ENCODE measurements at regions not wholly inside any gene's neighbourhood (a gene's known extent, or its start where the extent isn't known, plus 50 kb on each side); places are given as distances from the start of the nearest gene placed in this dataset.

DNA sequence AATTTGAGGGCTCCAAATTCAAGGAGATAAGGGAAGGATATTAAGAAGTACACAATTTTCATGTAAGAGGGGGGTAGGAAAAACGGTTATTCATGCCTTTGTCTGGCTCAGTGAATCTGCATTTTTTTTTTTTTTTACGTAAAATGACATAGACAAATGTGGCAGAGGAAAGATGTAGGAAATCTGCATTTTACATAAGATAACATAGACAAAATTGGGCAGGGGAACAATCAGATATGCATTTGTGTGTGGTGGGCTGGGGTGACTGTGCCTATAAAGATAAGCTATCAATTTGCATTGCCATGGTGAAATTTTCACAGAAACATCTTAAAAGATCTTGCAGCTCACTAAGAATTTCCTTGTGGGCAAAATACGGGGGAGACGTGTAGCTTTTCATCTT lies 92.7 kb upstream of the GPR141 start:
- Histone ChIP-seq H3K27me3 (no peaks in the 10 kb centered on the region), H3F3A (ENCODE audit: low read depth) (no peaks in the 10 kb centered on the region), H3K27ac (no peak overlapping the region), H3K36me3 (no peaks in the 10 kb centered on the region), H3K4me2 (no peak overlapping the region), H3K9me3 (ENCODE audit: low read depth) (no peaks in the 10 kb centered on the region), H2AFZ (replicated peaks) (no peak overlapping the region), H3K4me1 (no peaks in the 10 kb centered on the region), H4K20me1 (ENCODE audit: low read depth) (no peaks in the 10 kb centered on the region), H3K4me3 (no peak overlapping the region), H3K9ac (no peak overlapping the region), H3K79me2 (ENCODE audit: low read depth) (no peaks in the 10 kb centered on the region)
- H3K4me1 Mint-ChIP-seq: no peaks in the 10 kb centered on the region
- no peak for DNase-seq (ENCODE audit: low spot score)
- no peak overlapping the region for H3K4me3 Mint-ChIP-seq
- no peak for TF ChIP-seq EZH2phosphoT487 (IDR thresholded peaks at IDR 0.05)
- TF ChIP-seq, protein P1, sequence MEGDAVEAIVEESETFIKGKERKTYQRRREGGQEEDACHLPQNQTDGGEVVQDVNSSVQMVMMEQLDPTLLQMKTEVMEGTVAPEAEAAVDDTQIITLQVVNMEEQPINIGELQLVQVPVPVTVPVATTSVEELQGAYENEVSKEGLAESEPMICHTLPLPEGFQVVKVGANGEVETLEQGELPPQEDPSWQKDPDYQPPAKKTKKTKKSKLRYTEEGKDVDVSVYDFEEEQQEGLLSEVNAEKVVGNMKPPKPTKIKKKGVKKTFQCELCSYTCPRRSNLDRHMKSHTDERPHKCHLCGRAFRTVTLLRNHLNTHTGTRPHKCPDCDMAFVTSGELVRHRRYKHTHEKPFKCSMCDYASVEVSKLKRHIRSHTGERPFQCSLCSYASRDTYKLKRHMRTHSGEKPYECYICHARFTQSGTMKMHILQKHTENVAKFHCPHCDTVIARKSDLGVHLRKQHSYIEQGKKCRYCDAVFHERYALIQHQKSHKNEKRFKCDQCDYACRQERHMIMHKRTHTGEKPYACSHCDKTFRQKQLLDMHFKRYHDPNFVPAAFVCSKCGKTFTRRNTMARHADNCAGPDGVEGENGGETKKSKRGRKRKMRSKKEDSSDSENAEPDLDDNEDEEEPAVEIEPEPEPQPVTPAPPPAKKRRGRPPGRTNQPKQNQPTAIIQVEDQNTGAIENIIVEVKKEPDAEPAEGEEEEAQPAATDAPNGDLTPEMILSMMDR (IDR thresholded peaks at IDR 0.05): no peak
- TF ChIP-seq EZH2 (IDR thresholded peaks at IDR 0.05): no peak
- no peak overlapping the region for H3K27ac Mint-ChIP-seq
- H3K36me3 Mint-ChIP-seq: no peaks in the 10 kb centered on the region
- no peaks in the 10 kb centered on the region for H3K9me3 Mint-ChIP-seq
- H3K27me3 Mint-ChIP-seq (ENCODE audit: insufficient read depth, low read depth): no peaks in the 10 kb centered on the region

DNA sequence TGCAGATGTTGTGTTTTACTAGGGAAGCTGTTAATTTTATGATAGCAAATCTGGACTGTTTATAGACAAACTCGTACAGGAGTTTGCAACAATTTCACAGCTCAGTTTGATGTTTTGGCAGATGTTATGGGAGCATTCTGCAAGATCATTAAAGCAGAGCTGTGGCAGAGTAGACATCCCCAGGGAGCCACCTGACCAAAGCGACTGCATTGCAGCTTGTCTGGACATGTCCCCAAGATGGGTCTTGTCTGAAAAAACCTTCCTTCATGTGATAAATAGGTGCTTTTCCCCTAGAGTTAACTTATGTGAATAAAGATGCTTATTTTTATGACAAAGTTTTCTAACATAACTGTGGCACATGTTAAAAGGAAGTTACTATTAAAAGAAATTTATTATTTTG lies 91.2 kb upstream of the GPR141 start:
- H3K27ac Mint-ChIP-seq: no peak overlapping the region
- no peaks in the 10 kb centered on the region for H3K36me3 Mint-ChIP-seq
- no peak overlapping the region for H2AFZ ChIP-seq (replicated peaks)
- H3K9me3 ChIP-seq (ENCODE audit: low read depth): no peaks in the 10 kb centered on the region
- TF ChIP-seq, protein P1 (IDR thresholded peaks at IDR 0.05): no peak
- TF ChIP-seq EZH2phosphoT487 (IDR thresholded peaks at IDR 0.05) (no peak), EZH2 (IDR thresholded peaks at IDR 0.05) (no peak)
- no peaks in the 10 kb centered on the region for H3K79me2 ChIP-seq (ENCODE audit: low read depth)
- H3K27me3 ChIP-seq: no peaks in the 10 kb centered on the region
- H3K9ac ChIP-seq: no peak overlapping the region
- peaks cover 5% of the 10 kb centered on the region for H3K9me3 Mint-ChIP-seq
- H4K20me1 ChIP-seq (ENCODE audit: low read depth): no peaks in the 10 kb centered on the region
- no peaks in the 10 kb centered on the region for H3F3A ChIP-seq (ENCODE audit: low read depth)
- no peak overlapping the region for H3K4me3 Mint-ChIP-seq
- no peak overlapping the region for H3K27ac ChIP-seq
- no peaks in the 10 kb centered on the region for H3K4me1 ChIP-seq
- H3K4me3 ChIP-seq: no peak overlapping the region
- no peaks in the 10 kb centered on the region for H3K27me3 Mint-ChIP-seq (ENCODE audit: insufficient read depth, low read depth)
- no peaks in the 10 kb centered on the region for H3K36me3 ChIP-seq
- no peak overlapping the region for H3K4me2 ChIP-seq
- DNase-seq (ENCODE audit: low spot score): no peak
- no peaks in the 10 kb centered on the region for H3K4me1 Mint-ChIP-seq

DNA sequence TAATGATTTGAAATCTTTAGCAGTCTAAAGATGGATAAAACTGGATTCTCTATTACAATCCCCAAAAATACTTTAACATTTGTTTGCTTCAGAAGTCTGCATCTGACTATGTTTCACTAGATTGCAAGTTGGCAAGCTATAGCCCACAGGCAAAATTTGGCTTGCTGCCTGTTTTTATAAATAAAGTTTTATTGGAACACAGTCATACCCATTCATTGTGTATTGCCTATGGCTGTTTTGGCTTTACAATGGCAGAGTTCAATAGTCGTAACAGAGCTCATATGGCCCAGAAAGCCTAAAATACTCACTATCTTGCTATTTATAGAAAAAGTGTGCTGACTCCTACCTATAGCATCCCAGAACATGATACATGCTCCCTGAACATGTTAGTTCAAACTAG lies 89.0 kb upstream of the GPR141 start:
- Histone ChIP-seq H2AFZ (replicated peaks) (no peak overlapping the region), H4K20me1 (ENCODE audit: low read depth) (no peaks in the 10 kb centered on the region), H3F3A (ENCODE audit: low read depth) (no peaks in the 10 kb centered on the region), H3K4me3 (no peak overlapping the region), H3K27me3 (no peaks in the 10 kb centered on the region), H3K27ac (no peak overlapping the region), H3K4me2 (no peak overlapping the region), H3K36me3 (no peaks in the 10 kb centered on the region), H3K9me3 (ENCODE audit: low read depth) (no peaks in the 10 kb centered on the region), H3K79me2 (ENCODE audit: low read depth) (no peaks in the 10 kb centered on the region), H3K9ac (no peak overlapping the region), H3K4me1 (no peaks in the 10 kb centered on the region)
- H3K36me3 Mint-ChIP-seq: no peaks in the 10 kb centered on the region
- H3K4me3 Mint-ChIP-seq: no peak overlapping the region
- TF ChIP-seq EZH2 (IDR thresholded peaks at IDR 0.05) (no peak), EZH2phosphoT487 (IDR thresholded peaks at IDR 0.05) (no peak)
- TF ChIP-seq, protein P1 (IDR thresholded peaks at IDR 0.05): no peak
- peaks cover 5% of the 10 kb centered on the region for H3K9me3 Mint-ChIP-seq
- no peaks in the 10 kb centered on the region for H3K27me3 Mint-ChIP-seq (ENCODE audit: insufficient read depth, low read depth)
- DNase-seq (ENCODE audit: low spot score): no peak
- H3K27ac Mint-ChIP-seq: no peak overlapping the region
- no peaks in the 10 kb centered on the region for H3K4me1 Mint-ChIP-seq

DNA sequence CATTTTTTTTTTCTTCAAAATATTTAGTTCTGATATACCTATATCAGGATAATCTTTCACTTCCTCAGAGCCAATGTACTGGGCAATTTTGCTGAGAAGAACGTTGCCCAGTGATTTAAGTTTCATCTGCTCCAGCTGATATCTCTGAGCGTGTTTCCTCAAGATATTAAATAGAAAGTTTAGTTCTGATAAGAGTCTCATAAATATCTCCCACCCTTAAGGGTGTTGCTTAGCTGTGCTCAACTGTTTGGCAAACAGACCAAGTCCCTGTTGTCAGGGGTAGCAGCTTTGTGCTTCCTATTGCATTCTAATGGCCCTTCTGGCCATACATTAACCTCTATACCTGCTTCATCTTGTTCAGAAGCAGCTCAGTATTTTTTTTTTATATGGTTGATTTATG lies 84.7 kb upstream of the GPR141 start:
- Mint-ChIP-seq H3K27me3 (ENCODE audit: insufficient read depth, low read depth) (peaks cover 2% of the 10 kb centered on the region), H3K36me3 (no peaks in the 10 kb centered on the region), H3K9me3 (peaks cover 5% of the 10 kb centered on the region), H3K27ac (no peak overlapping the region), H3K4me3 (no peak overlapping the region), H3K4me1 (no peaks in the 10 kb centered on the region)
- Histone ChIP-seq H3K27ac (no peak overlapping the region), H3K9ac (no peak overlapping the region), H4K20me1 (ENCODE audit: low read depth) (no peaks in the 10 kb centered on the region), H3K79me2 (ENCODE audit: low read depth) (no peaks in the 10 kb centered on the region), H3K9me3 (ENCODE audit: low read depth) (no peaks in the 10 kb centered on the region), H3K4me2 (no peak overlapping the region), H3F3A (ENCODE audit: low read depth) (no peaks in the 10 kb centered on the region), H3K27me3 (no peaks in the 10 kb centered on the region), H3K36me3 (no peaks in the 10 kb centered on the region), H2AFZ (replicated peaks) (no peak overlapping the region), H3K4me3 (no peak overlapping the region), H3K4me1 (no peaks in the 10 kb centered on the region)
- TF ChIP-seq EZH2phosphoT487 (IDR thresholded peaks at IDR 0.05): no peak
- TF ChIP-seq, protein P1 (IDR thresholded peaks at IDR 0.05): no peak
- no peak for TF ChIP-seq EZH2 (IDR thresholded peaks at IDR 0.05)
- no peak for DNase-seq (ENCODE audit: low spot score)

Data from neural progenitor cell (in vitro differentiated cells).